ENCODE measurements at regions not wholly inside any gene's neighbourhood (a gene's known extent, or its start where the extent isn't known, plus 50 kb on each side); places are given as distances from the start of the nearest gene placed in this dataset.

- no peak for DNase-seq
- peaks cover 0 to 5% of the 10 kb centered on the region in 2 donors for H3K9me3 ChIP-seq (replicated peaks in 1 of 2; ENCODE audit: control insufficient read depth in 1 of 2, insufficient read depth in 1 of 2, low read length in 2 of 2)
- no peak overlapping the region for H3K4me2 ChIP-seq (replicated peaks; ENCODE audit: extremely low read depth, low read length, poor library complexity, severe bottlenecking)
- H3K4me1 ChIP-seq (ENCODE audit: control insufficient read depth in 1 of 2, insufficient read depth in 2 of 2, low read length in 2 of 2): peaks cover 31 to 35% of the 10 kb centered on the region in 2 donors
- H2AFZ ChIP-seq (ENCODE audit: insufficient read depth, low read depth, low read length, poor library complexity, severe bottlenecking): no peak overlapping the region
- peak overlapping the region in 2 of 7 donors; percentile 42 to 62 for H3K27ac Mint-ChIP-seq
- no peaks in the 10 kb centered on the region for H4K20me1 ChIP-seq (ENCODE audit: insufficient read depth, low read length)
- H3K27me3 ChIP-seq (ENCODE audit: control insufficient read depth in 2 of 2, insufficient read depth in 2 of 2, low read length in 2 of 2): no peaks in the 10 kb centered on the region
- H3K36me3 Mint-ChIP-seq: no peaks in the 10 kb centered on the region
- peaks cover 0 to 5% (median 2%) of the 10 kb centered on the region in 7 donors for H3K9me3 Mint-ChIP-seq
- H3K4me3 ChIP-seq (replicated peaks in 1 of 3; ENCODE audit: low read depth in 2 of 3, low read length in 3 of 3): no peak overlapping the region
- no peak overlapping the region for H3K27ac ChIP-seq (ENCODE audit: low read depth in 1 of 2, low read length in 2 of 2)
- peaks cover 5% of the 10 kb centered on the region for H3K79me2 ChIP-seq (ENCODE audit: insufficient read depth, low read length)
- H3K36me3 ChIP-seq (replicated peaks in 1 of 2; ENCODE audit: control insufficient read depth in 1 of 2, insufficient read depth in 2 of 2, low read length in 2 of 2): no peaks in the 10 kb centered on the region
- H3K4me3 Mint-ChIP-seq: no peak overlapping the region
- H3K4me1 Mint-ChIP-seq: peaks cover 31% of the 10 kb centered on the region
- peaks cover 0 to 3% (median 0%) of the 10 kb centered on the region in 3 donors for H3K27me3 Mint-ChIP-seq (ENCODE audit: low read depth in 3 of 3)
- 71% methylated on average over 6 of the region's 9 CpGs for WGBS (ENCODE audit: insufficient coverage)
- intact Hi-C loops (cut with micrococcal nuclease): no loop called here
- H3K9ac ChIP-seq (ENCODE audit: insufficient read depth, low read length, poor library complexity, severe bottlenecking): no peak overlapping the region
- TF ChIP-seq CTCF (IDR thresholded peaks at IDR 0.05): no peak
Measured at GRCh38 chr6:146881228-146882181, 282.7 kb downstream of the ADGB start.

- Mint-ChIP-seq H3K4me1 (peaks cover 19% of the 10 kb centered on the region), H3K9me3 (peaks cover 0 to 10% (median 2%) of the 10 kb centered on the region in 7 donors), H3K4me3 (no peak overlapping the region), H3K27me3 (ENCODE audit: low read depth in 3 of 3) (peaks cover 0 to 3% (median 0%) of the 10 kb centered on the region in 3 donors), H3K27ac (no peak overlapping the region), H3K36me3 (peaks cover 0 to 2% of the 10 kb centered on the region in 2 donors)
- Histone ChIP-seq H3K27me3 (ENCODE audit: control insufficient read depth in 2 of 2, insufficient read depth in 2 of 2, low read length in 2 of 2) (no peaks in the 10 kb centered on the region), H3K4me3 (replicated peaks in 1 of 3; ENCODE audit: low read depth in 2 of 3, low read length in 3 of 3) (no peak overlapping the region), H3K9me3 (replicated peaks in 1 of 2; ENCODE audit: control insufficient read depth in 1 of 2, insufficient read depth in 1 of 2, low read length in 2 of 2) (peaks cover 0 to 5% of the 10 kb centered on the region in 2 donors), H4K20me1 (ENCODE audit: insufficient read depth, low read length) (no peaks in the 10 kb centered on the region), H3K4me1 (ENCODE audit: control insufficient read depth in 1 of 2, insufficient read depth in 2 of 2, low read length in 2 of 2) (peaks cover 19 to 28% of the 10 kb centered on the region in 2 donors), H3K27ac (ENCODE audit: low read depth in 1 of 2, low read length in 2 of 2) (no peak overlapping the region), H3K79me2 (ENCODE audit: insufficient read depth, low read length) (no peaks in the 10 kb centered on the region), H3K4me2 (replicated peaks; ENCODE audit: extremely low read depth, low read length, poor library complexity, severe bottlenecking) (no peak overlapping the region), H3K9ac (ENCODE audit: insufficient read depth, low read length, poor library complexity, severe bottlenecking) (no peak overlapping the region), H2AFZ (ENCODE audit: insufficient read depth, low read depth, low read length, poor library complexity, severe bottlenecking) (no peak overlapping the region), H3K36me3 (replicated peaks in 1 of 2; ENCODE audit: control insufficient read depth in 1 of 2, insufficient read depth in 2 of 2, low read length in 2 of 2) (no peaks in the 10 kb centered on the region)
- no peak for DNase-seq
- intact Hi-C loops (cut with micrococcal nuclease): no loop called here
- TF ChIP-seq CTCF (IDR thresholded peaks at IDR 0.05): no peak
- 100% methylated on average over 1 of the region's 4 CpGs for WGBS (ENCODE audit: insufficient coverage)
Measured at GRCh38 chr6:146883640-146884531, 285.1 kb downstream of the ADGB start.
